ENCODE measurements at regions not wholly inside any gene's neighbourhood (a gene's known extent, or its start where the extent isn't known, plus 50 kb on each side); places are given as distances from the start of the nearest gene placed in this dataset.

DNA sequence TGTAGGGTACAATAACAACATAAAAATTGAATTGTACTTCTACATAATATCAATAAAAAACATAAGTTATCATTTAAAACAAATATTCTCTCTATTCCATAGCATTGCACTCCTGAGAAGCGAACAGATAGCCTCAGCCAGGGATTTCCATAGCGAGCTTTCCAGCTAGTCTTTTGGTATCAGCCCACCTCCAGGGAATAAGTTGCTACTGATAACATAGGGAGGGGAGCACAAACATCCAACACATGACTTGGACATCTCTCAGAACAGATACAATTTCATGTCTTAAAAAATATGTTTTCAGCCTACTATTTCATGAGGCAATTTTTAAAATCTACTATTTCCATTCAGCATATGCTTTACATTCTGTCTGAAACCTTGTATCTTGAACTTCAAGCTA lies 804.4 kb upstream of the RAB6C start:
- no peak for DNase-seq
- peaks cover 0 to 5% (median 0%) of the 10 kb centered on the region in 5 experiments for H3K27me3 ChIP-seq (replicated peaks in 2 of 5; ENCODE audit: control insufficient read depth in 4 of 5, insufficient read depth in 5 of 5, low read length in 4 of 5)
- WGBS (ENCODE audit: insufficient coverage): 100% methylated on average over 2 of the region's 2 CpGs
- H3K9me3 ChIP-seq (ENCODE audit: control extremely low read depth in 1 of 5, control insufficient read depth in 4 of 5, insufficient read depth in 2 of 5, low read depth in 1 of 5, low read length in 4 of 5): peaks cover 0 to 3% (median 0%) of the 10 kb centered on the region in 5 experiments
- H3K4me3 ChIP-seq (ENCODE audit: control insufficient read depth in 1 of 7, extremely low read depth in 1 of 7, insufficient read depth in 4 of 7, low read depth in 2 of 7, low read length in 6 of 7): no peak overlapping the region
- no peaks in the 10 kb centered on the region for H3K4me1 ChIP-seq (ENCODE audit: control extremely low read depth in 1 of 4, control insufficient read depth in 4 of 4, insufficient read depth in 4 of 4, low read length in 3 of 4)
- H3K27ac ChIP-seq (ENCODE audit: insufficient read depth in 1 of 2, low read depth in 1 of 2, low read length in 2 of 2, poor library complexity in 1 of 2, severe bottlenecking in 2 of 2): no peak overlapping the region
- CTCF ChIA-PET: interaction anchor here (0.7 kb wide), 1 partner anchor 1091 kb away, joined by 3 read pairs; no protein-coding TSS in a partner anchor
- POLR2A ChIA-PET: no interaction called here
- H3K36me3 ChIP-seq (ENCODE audit: control insufficient read depth in 4 of 4, insufficient read depth in 4 of 4, low read length in 3 of 4): no peaks in the 10 kb centered on the region

DNA sequence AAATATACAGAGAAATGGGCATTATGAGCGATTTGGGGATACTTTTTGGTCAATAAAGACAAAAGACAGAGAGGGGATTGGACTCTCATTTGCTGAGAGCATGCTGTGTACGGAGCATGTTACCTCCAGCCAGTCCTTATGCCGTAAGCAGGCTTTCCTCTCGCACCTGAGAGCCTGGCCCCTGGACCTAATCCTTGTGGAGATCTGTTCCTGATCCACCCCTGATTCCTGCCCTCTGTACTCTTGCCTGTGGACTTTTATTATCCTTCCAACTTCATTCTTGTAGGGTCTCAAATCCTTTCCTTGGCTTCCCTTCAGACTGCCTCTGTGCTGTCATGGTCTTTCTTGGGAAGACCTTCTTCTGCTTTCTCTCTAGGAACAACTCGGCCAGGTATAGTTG lies 803.1 kb upstream of the RAB6C start:
- 100% methylated on average over 5 of the region's 5 CpGs for WGBS (ENCODE audit: insufficient coverage)
- POLR2A ChIA-PET: no interaction called here
- Histone ChIP-seq H3K27me3 (replicated peaks in 2 of 5; ENCODE audit: control insufficient read depth in 4 of 5, insufficient read depth in 5 of 5, low read length in 4 of 5) (peaks cover 0 to 5% (median 0%) of the 10 kb centered on the region in 5 experiments), H3K36me3 (ENCODE audit: control insufficient read depth in 4 of 4, insufficient read depth in 4 of 4, low read length in 3 of 4) (no peaks in the 10 kb centered on the region), H3K4me1 (ENCODE audit: control extremely low read depth in 1 of 4, control insufficient read depth in 4 of 4, insufficient read depth in 4 of 4, low read length in 3 of 4) (no peaks in the 10 kb centered on the region), H3K9me3 (ENCODE audit: control extremely low read depth in 1 of 5, control insufficient read depth in 4 of 5, insufficient read depth in 2 of 5, low read depth in 1 of 5, low read length in 4 of 5) (peaks cover 0 to 3% (median 0%) of the 10 kb centered on the region in 5 experiments), H3K4me3 (ENCODE audit: control insufficient read depth in 1 of 7, extremely low read depth in 1 of 7, insufficient read depth in 4 of 7, low read depth in 2 of 7, low read length in 6 of 7) (no peak overlapping the region), H3K27ac (ENCODE audit: insufficient read depth in 1 of 2, low read depth in 1 of 2, low read length in 2 of 2, poor library complexity in 1 of 2, severe bottlenecking in 2 of 2) (no peak overlapping the region)
- CTCF ChIA-PET: no interaction called here
- no peak for DNase-seq

- Histone ChIP-seq H3K4me3 (ENCODE audit: control insufficient read depth in 1 of 7, extremely low read depth in 1 of 7, insufficient read depth in 4 of 7, low read depth in 2 of 7, low read length in 6 of 7) (no peak overlapping the region), H3K27me3 (replicated peaks in 2 of 5; ENCODE audit: control insufficient read depth in 4 of 5, insufficient read depth in 5 of 5, low read length in 4 of 5) (peaks cover 0 to 5% (median 0%) of the 10 kb centered on the region in 5 experiments), H3K4me1 (ENCODE audit: control extremely low read depth in 1 of 4, control insufficient read depth in 4 of 4, insufficient read depth in 4 of 4, low read length in 3 of 4) (no peaks in the 10 kb centered on the region), H3K27ac (ENCODE audit: insufficient read depth in 1 of 2, low read depth in 1 of 2, low read length in 2 of 2, poor library complexity in 1 of 2, severe bottlenecking in 2 of 2) (no peak overlapping the region), H3K36me3 (ENCODE audit: control insufficient read depth in 4 of 4, insufficient read depth in 4 of 4, low read length in 3 of 4) (no peaks in the 10 kb centered on the region), H3K9me3 (ENCODE audit: control extremely low read depth in 1 of 5, control insufficient read depth in 4 of 5, insufficient read depth in 2 of 5, low read depth in 1 of 5, low read length in 4 of 5) (peaks cover 0 to 3% (median 0%) of the 10 kb centered on the region in 5 experiments)
- ChIA-PET CTCF (no interaction called here), POLR2A (no interaction called here)
- whole genome bisulfite sequencing (ENCODE audit: insufficient coverage): 90% methylated on average over 6 of the region's 7 CpGs
- DNase-seq: no peak
These were observed 801.1 kb upstream of the RAB6C start for GRCh38 chr2:129178356-129178755.

GRCh38 chr2:129179199-129179598 lies 800.3 kb upstream of the RAB6C start:
- DNase-seq: no peak
- ChIA-PET CTCF (no interaction called here), POLR2A (no interaction called here)
- H3K4me1 ChIP-seq (ENCODE audit: control extremely low read depth in 1 of 4, control insufficient read depth in 4 of 4, insufficient read depth in 4 of 4, low read length in 3 of 4): no peaks in the 10 kb centered on the region
- H3K36me3 ChIP-seq (ENCODE audit: control insufficient read depth in 4 of 4, insufficient read depth in 4 of 4, low read length in 3 of 4): no peaks in the 10 kb centered on the region
- H3K27me3 ChIP-seq (replicated peaks in 2 of 5; ENCODE audit: control insufficient read depth in 4 of 5, insufficient read depth in 5 of 5, low read length in 4 of 5): peaks cover 0 to 5% (median 0%) of the 10 kb centered on the region in 5 experiments
- H3K9me3 ChIP-seq (ENCODE audit: control extremely low read depth in 1 of 5, control insufficient read depth in 4 of 5, insufficient read depth in 2 of 5, low read depth in 1 of 5, low read length in 4 of 5): no peaks in the 10 kb centered on the region
- no peak overlapping the region for H3K4me3 ChIP-seq (ENCODE audit: control insufficient read depth in 1 of 7, extremely low read depth in 1 of 7, insufficient read depth in 4 of 7, low read depth in 2 of 7, low read length in 6 of 7)
- 94% methylated on average over 3 of the region's 3 CpGs for WGBS (ENCODE audit: insufficient coverage)
- no peak overlapping the region for H3K27ac ChIP-seq (ENCODE audit: insufficient read depth in 1 of 2, low read depth in 1 of 2, low read length in 2 of 2, poor library complexity in 1 of 2, severe bottlenecking in 2 of 2)

- Histone ChIP-seq H3K4me3 (ENCODE audit: control insufficient read depth in 1 of 7, extremely low read depth in 1 of 7, insufficient read depth in 4 of 7, low read depth in 2 of 7, low read length in 6 of 7) (no peak overlapping the region), H3K9me3 (ENCODE audit: control extremely low read depth in 1 of 5, control insufficient read depth in 4 of 5, insufficient read depth in 2 of 5, low read depth in 1 of 5, low read length in 4 of 5) (no peaks in the 10 kb centered on the region), H3K27ac (ENCODE audit: insufficient read depth in 1 of 2, low read depth in 1 of 2, low read length in 2 of 2, poor library complexity in 1 of 2, severe bottlenecking in 2 of 2) (no peak overlapping the region), H3K27me3 (replicated peaks in 2 of 5; ENCODE audit: control insufficient read depth in 4 of 5, insufficient read depth in 5 of 5, low read length in 4 of 5) (peaks cover 0 to 5% (median 0%) of the 10 kb centered on the region in 5 experiments), H3K36me3 (ENCODE audit: control insufficient read depth in 4 of 4, insufficient read depth in 4 of 4, low read length in 3 of 4) (no peaks in the 10 kb centered on the region), H3K4me1 (ENCODE audit: control extremely low read depth in 1 of 4, control insufficient read depth in 4 of 4, insufficient read depth in 4 of 4, low read length in 3 of 4) (no peaks in the 10 kb centered on the region)
- DNase-seq: no peak
- ChIA-PET POLR2A (no interaction called here), CTCF (no interaction called here)
- 100% methylated on average over 2 of the region's 5 CpGs for WGBS (ENCODE audit: insufficient coverage)
These were observed 799.2 kb upstream of the RAB6C start for GRCh38 chr2:129180124-129180716.

DNA sequence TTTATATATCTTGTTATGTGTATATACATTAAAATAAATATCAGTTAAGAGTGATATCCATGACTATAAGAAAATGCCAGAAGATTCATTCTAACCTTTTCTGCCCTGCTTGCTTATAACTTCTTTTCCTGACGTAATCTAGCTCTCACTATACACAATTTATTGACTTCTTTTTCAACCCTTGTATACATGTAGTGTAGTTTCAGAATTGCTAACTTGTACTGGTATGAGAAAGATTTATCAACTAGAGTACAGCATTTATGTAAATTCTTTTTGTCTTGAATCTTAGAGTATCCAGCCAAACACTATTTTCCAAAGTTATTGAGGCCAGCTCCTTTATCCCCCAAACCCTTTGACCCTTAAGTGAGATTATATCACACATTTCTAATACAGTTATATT lies 798.0 kb upstream of the RAB6C start:
- no peak overlapping the region for H3K27ac ChIP-seq (ENCODE audit: insufficient read depth in 1 of 2, low read depth in 1 of 2, low read length in 2 of 2, poor library complexity in 1 of 2, severe bottlenecking in 2 of 2)
- ChIA-PET CTCF (no interaction called here), POLR2A (no interaction called here)
- H3K4me1 ChIP-seq (ENCODE audit: control extremely low read depth in 1 of 4, control insufficient read depth in 4 of 4, insufficient read depth in 4 of 4, low read length in 3 of 4): no peaks in the 10 kb centered on the region
- no peak overlapping the region for H3K4me3 ChIP-seq (ENCODE audit: control insufficient read depth in 1 of 7, extremely low read depth in 1 of 7, insufficient read depth in 4 of 7, low read depth in 2 of 7, low read length in 6 of 7)
- WGBS (ENCODE audit: insufficient coverage): no CpG with 5 or more reads among the region's 1 CpG
- no peak for DNase-seq
- H3K9me3 ChIP-seq (ENCODE audit: control extremely low read depth in 1 of 5, control insufficient read depth in 4 of 5, insufficient read depth in 2 of 5, low read depth in 1 of 5, low read length in 4 of 5): no peaks in the 10 kb centered on the region
- no peaks in the 10 kb centered on the region for H3K36me3 ChIP-seq (ENCODE audit: control insufficient read depth in 4 of 4, insufficient read depth in 4 of 4, low read length in 3 of 4)
- peaks cover 0 to 2% (median 0%) of the 10 kb centered on the region in 5 experiments for H3K27me3 ChIP-seq (replicated peaks in 2 of 5; ENCODE audit: control insufficient read depth in 4 of 5, insufficient read depth in 5 of 5, low read length in 4 of 5)

DNA sequence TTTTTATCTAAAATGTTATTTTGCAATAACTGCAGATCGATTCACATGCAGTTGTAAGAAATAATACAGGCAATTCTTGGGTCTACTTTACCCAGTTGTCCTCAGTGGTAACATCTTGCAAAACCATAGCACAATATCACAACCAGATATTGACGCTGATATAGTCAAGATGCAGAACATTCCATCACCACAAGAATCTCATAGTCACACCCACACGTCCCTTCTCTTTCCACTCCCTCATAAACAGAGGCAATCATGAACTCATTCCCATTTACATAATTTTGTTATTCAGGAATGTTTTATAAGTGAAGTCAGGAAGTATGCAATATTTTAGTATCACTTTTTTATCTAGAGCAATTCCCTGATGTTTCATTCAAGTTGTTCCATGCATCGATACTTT lies 797.5 kb upstream of the RAB6C start:
- CTCF ChIA-PET: no interaction called here
- POLR2A ChIA-PET: no interaction called here
- H3K9me3 ChIP-seq (ENCODE audit: control extremely low read depth in 1 of 5, control insufficient read depth in 4 of 5, insufficient read depth in 2 of 5, low read depth in 1 of 5, low read length in 4 of 5): no peaks in the 10 kb centered on the region
- peaks cover 0 to 2% (median 0%) of the 10 kb centered on the region in 5 experiments for H3K27me3 ChIP-seq (replicated peaks in 2 of 5; ENCODE audit: control insufficient read depth in 4 of 5, insufficient read depth in 5 of 5, low read length in 4 of 5)
- 100% methylated on average over 2 of the region's 4 CpGs for WGBS (ENCODE audit: insufficient coverage)
- no peaks in the 10 kb centered on the region for H3K36me3 ChIP-seq (ENCODE audit: control insufficient read depth in 4 of 4, insufficient read depth in 4 of 4, low read length in 3 of 4)
- H3K4me3 ChIP-seq (ENCODE audit: control insufficient read depth in 1 of 7, extremely low read depth in 1 of 7, insufficient read depth in 4 of 7, low read depth in 2 of 7, low read length in 6 of 7): no peak overlapping the region
- no peak for DNase-seq
- H3K27ac ChIP-seq (ENCODE audit: insufficient read depth in 1 of 2, low read depth in 1 of 2, low read length in 2 of 2, poor library complexity in 1 of 2, severe bottlenecking in 2 of 2): no peak overlapping the region
- H3K4me1 ChIP-seq (ENCODE audit: control extremely low read depth in 1 of 4, control insufficient read depth in 4 of 4, insufficient read depth in 4 of 4, low read length in 3 of 4): no peaks in the 10 kb centered on the region
